Tibial nerve (tissue), 4 donors: ENCODE measurements at regions not wholly inside any gene's neighbourhood (a gene's known extent, or its start where the extent isn't known, plus 50 kb on each side); places are given as distances from the start of the nearest gene placed in this dataset.

Experiments used
- EP300 ChIP-seq, 2 donors: sonication (generic); formaldehyde crosslinking; IDR thresholded peaks; one replicate each; pipeline ENCODE4 v1.6.1; 2017; ENCODE audit warnings: antibody characterized with exemption in 2 of 2, mild to moderate bottlenecking in 1 of 2
- POLR2A ChIP-seq, 2 donors: fragments of 450-650 bp; IDR thresholded peaks; one replicate each; pipeline ENCODE4 v1.6.1; 2017; ENCODE audit warnings: antibody characterized with exemption in 2 of 2, mild to moderate bottlenecking in 2 of 2, moderate library complexity in 2 of 2
- TF ChIP-seq, protein P1 (sequence below), 5 experiments: fragments of 200-600 bp in 3 of 5; fragments of 450-650 bp in 2 of 5; sonication (generic) in 3 of 5; IDR thresholded peaks; one replicate each; pipeline ENCODE4 v1.5.1; 2016 to 2019; ENCODE audit warnings: antibody characterized with exemption in 5 of 5, mild to moderate bottlenecking in 3 of 5, moderate library complexity in 2 of 5

GRCh38 chr3:44023961-44024593 lies 217.6 kb upstream of the TOPAZ1 start:
- no peak for TF ChIP-seq POLR2A (IDR thresholded peaks at IDR 0.05)
- TF ChIP-seq, protein P1, sequence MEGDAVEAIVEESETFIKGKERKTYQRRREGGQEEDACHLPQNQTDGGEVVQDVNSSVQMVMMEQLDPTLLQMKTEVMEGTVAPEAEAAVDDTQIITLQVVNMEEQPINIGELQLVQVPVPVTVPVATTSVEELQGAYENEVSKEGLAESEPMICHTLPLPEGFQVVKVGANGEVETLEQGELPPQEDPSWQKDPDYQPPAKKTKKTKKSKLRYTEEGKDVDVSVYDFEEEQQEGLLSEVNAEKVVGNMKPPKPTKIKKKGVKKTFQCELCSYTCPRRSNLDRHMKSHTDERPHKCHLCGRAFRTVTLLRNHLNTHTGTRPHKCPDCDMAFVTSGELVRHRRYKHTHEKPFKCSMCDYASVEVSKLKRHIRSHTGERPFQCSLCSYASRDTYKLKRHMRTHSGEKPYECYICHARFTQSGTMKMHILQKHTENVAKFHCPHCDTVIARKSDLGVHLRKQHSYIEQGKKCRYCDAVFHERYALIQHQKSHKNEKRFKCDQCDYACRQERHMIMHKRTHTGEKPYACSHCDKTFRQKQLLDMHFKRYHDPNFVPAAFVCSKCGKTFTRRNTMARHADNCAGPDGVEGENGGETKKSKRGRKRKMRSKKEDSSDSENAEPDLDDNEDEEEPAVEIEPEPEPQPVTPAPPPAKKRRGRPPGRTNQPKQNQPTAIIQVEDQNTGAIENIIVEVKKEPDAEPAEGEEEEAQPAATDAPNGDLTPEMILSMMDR (IDR thresholded peaks at IDR 0.05): no peak
- no peak for TF ChIP-seq EP300 (IDR thresholded peaks at IDR 0.05)
